KG1 (cell line): ENCODE measurements at regions not wholly inside any gene's neighbourhood (a gene's known extent, or its start where the extent isn't known, plus 50 kb on each side); places are given as distances from the start of the nearest gene placed in this dataset.
"Not testable (repeated sequence)": the region's sequence is repeated elsewhere in the genome, so short reads cannot be mapped to it uniquely, and the experiment has no call there.

ENCODE experiments used
- DNase-seq: peaks from one replicate; lab custom pipeline; 2025; lab: John Stamatoyannopoulos, UW

DNA sequence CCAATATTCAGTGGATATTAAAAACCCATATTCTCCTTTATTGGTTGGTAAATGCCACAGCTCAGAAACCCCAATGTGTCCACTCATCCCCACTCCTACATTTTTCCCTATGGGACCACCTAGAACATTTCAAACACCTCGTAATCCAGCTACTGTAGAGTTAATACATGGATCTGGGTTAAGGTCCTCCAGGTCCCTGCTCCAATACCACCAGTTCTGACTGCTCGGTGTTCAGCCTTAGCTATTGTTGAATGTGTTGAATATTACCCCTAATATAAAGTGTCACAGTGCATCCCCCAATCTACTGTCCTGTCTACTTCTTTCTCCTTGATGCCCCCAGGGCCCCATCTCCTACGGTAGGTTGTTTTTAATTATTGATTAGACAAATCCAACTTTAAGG lies 231.5 kb downstream of the PCSK1 start:
- DNase-seq, result no peak

DNA sequence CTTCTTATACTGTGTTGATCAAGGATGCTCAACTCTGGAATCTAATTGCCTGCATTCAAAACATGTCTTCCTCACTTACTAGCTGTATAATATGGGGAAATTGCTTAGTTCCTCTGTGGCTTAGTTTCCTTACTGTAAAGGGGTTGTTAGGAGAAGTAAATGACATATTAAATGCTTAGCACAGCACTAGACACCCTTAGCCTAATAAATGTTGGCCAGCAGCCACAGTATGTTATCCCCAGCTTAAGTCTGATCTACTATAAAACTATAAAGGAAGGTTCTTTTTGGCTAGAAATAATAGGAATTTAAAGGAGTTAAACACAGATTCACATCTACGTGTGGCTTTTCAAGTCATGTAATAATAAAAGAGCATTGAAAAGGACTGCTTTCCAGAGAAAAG lies 232.4 kb downstream of the PCSK1 start:
- no peak for DNase-seq

DNA sequence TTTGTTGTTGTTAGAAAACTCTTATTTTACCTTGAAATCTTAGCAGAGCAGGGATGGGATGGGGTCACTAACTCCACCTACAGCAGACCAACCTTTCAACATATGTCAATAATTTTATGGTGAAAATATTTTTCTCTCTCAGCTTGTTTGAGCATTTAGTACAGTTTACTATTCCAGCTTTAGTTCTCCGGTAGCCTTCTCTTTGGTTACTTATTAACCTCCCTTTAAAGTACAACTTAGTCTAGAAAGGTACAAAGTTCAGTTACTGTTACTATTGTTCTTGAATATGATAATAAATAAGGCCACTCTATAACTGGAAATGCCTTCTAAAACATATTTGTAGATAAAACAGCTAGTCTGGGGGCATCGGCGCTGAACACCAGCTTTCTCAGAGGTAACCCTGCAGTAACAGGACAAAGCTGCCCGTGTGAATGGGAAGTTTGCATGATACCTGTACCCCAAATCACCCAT lies 233.3 kb downstream of the PCSK1 start:
- DNase-seq, result no peak

DNA sequence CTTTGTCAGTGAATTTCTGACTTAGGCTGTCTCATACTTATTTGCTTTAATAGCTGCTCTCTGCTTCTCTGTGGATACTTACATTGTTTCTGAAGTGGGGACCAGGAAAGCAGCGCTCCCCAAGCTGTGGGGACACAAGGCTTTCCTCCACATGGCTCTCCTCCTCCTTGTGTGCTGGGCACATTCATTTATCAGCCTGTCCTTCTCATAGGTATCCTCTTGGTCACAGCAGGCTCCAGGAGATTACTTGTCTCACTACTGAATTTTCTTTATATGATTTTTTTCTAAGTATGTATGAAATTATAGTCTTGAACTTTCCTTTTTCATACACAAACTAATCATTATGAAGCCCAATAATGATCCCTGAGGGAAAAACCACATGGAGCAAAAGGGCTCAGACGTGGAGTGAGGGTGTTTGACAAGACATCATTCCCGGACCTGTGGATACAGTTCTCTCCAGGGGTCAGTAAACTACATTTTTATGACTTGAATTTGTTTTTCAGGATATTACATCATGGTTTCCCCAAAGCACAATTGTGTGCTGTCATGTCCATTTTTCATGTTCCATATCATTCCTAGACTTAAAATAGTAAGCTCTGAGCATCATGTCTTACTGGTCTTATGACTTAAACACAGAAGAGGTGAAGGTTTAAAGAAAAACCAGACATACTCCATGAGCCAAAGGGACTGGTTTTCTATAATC lies 234.5 kb downstream of the PCSK1 start:
- DNase-seq, result no peak

DNA sequence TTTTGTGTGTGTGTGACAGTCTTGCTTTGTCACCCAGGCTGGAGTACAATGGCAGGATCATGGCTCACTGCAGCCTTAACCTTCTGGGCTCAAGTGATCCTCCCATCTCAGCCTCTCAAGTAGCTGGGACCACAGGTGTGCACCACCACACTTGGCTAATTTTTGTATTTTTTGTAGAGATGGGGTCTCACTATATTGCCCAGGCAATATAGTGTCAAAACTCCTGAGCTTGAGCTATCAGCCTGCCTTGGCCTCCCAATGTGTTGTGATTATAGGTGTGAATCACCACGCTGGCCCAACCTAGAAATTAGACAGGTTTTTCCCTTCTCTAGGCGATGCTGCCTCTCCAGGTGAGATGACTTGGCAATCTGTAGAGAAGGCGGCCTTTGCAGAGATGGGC lies 235.3 kb downstream of the PCSK1 start:
- not testable (repeated sequence) for DNase-seq

DNA sequence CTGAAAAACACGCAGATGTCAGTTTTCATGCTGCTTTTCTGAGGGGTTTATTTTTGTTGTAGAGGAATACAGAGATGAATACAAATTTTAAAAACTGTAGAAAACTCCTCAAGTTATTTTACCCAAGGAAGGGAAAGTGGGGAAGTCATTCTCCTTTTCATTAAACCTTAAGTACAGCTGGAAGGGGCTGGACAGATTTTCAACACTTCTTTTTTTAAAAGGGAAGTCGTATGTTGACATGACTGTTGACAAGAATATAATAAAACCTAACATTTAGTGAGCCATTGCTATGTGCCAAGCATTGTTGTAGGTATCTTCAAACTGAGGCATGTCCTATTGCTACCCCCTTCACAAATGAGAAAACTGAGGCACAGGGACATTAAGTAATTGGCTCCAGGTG lies 235.7 kb upstream of the ELL2 start:
- DNase-seq, result no peak

DNA sequence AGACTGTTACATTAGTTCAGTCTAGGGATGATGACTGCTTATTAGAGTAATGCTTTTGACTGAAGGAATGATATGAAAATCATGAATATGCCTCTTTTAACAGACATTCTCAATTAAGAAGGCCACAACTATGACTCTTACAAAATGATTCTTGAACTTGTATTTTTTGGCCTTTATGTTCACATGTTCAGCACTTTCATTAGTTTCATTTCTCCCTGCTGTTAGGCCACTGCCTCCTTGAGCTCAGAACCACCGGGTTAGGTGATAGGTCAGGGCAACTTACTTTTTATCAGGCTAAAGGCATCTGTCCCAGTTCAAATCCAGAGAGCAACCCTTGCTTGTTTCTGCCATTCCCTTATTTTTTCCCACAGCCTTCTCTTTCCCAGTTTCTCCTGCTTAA lies 235.2 kb upstream of the ELL2 start:
- DNase-seq, result no peak

DNA sequence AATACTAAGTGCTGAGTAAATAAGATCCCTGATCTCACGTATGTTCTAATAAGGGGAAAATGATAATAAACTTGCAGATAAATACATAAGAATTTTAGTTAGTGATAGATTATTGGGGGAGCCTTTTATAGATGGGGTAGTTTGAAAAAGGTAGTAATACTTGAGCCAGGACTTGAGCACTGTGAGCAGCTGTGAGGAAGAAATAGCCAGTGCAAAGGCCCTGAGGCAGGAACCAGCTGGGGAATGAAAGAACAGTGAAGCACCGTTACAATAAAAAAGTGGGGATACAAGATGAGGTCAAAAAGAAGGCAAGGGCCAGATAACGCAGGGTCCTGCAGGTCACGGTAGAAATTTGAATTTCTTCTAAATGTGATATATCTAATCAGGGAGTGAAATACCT lies 234.8 kb upstream of the ELL2 start:
- no peak for DNase-seq

DNA sequence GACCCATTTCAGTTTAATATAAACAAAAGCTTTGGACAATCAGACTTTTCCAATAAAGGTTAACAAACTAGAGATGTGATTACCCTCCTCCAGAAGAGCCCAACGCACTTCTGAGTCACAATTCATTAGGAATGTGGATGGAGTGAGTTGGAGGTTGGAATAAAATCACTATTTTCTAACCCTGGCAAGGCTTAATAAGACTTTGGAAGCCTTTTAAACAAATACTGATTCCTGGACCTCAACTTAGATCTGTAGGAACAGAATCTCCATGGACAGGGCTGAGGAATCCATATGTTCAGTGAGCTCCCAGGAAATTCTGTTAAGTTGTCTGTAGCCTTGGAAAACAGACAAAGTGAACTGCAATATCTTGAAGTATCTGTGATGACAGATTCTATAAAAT lies 233.5 kb upstream of the ELL2 start:
- DNase-seq, result no peak

DNA sequence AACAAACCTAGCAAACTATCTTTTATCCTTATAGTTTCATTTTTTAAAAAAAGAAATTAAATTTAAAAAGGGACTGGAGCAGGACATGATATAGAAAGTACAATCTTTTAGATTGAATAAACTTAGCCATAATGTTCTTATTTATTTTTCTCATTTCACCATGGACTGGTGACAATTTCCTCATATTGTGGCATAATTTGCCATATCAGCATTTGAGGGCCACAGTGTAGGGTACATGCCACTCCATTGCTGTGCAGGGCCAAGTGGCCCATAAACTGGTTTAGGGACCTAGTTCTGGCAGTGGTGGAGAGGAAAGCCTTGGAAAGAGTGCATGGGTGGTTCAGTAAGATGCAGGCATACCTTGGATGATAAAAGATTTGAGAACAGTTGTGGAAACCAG lies 232.9 kb upstream of the ELL2 start:
- DNase-seq, result no peak

DNA sequence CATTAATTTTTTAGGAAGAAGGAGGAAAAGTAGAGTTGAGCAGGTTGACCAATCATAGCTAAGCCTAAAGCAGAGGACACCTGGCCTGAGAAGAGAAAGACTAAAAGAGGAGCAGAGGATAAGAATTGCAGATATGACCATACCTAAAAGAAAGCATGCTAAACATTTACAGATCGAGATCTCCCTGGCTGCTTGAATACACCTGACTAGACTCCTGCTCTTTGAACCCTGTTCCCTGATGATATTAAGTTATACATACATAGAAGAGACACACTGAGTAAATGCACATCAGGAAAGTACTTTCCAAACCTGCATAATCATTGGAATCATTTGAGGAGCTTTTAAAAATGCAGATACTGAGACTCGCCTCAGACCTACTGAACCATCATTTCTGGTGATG lies 232.3 kb upstream of the ELL2 start:
- DNase-seq, result no peak

DNA sequence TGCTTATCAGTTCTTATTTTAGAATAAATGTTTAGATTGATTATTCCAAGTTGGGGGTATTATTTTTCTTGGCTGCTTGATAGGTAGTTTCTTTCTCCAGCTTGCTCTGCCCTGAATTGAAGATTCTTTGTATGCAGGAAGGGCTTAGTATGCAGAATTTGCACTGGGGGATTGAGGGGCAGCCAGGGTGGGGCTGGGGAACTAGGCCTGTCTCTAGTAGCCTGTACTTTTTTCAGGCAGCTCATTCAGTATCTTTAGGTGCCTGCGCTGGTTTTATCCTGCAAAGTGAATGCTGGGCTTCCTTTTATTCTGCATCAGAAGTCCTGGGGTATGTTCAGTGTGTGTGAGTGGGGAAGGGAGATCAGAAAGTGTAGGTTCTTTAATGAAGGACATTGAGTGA lies 228.3 kb upstream of the ELL2 start:
- DNase-seq, result no peak

DNA sequence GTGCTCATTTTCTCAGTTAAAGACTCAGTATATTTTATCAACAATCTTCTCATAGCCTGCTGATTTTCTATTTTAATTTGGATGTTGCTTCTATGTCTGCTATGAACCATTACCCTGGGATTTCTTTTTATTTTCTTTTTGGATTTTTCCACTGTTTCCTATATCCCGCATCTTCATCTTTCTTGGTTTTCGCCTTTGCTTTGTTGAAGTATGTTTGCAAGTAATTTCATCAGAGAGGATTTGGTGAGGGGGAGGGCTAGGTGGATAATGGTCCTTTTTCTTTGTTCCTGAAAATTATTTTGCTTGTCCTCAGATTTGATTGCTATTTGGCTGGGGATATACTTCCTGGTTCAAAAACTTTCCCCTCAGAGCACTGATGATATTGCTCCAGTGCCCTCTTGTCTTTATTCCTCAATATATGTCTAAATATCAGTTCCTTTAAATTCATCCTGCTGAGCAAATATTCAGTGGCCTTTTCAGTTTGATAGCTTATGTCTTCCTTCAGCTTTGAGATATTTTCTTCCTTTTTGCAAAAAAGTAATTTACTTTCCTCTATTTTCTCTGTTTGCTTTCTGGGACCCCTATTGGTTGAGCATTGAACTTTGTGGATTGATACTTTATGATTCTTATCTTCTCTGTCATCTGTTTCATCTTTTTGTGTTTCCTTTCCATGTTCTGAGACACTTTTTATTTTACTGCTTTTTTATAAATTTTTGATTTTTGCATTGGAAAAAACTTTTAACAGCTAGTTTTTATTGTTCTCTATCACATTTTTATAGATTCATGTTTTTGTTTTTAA lies 227.6 kb upstream of the ELL2 start:
- DNase-seq, result no peak

DNA sequence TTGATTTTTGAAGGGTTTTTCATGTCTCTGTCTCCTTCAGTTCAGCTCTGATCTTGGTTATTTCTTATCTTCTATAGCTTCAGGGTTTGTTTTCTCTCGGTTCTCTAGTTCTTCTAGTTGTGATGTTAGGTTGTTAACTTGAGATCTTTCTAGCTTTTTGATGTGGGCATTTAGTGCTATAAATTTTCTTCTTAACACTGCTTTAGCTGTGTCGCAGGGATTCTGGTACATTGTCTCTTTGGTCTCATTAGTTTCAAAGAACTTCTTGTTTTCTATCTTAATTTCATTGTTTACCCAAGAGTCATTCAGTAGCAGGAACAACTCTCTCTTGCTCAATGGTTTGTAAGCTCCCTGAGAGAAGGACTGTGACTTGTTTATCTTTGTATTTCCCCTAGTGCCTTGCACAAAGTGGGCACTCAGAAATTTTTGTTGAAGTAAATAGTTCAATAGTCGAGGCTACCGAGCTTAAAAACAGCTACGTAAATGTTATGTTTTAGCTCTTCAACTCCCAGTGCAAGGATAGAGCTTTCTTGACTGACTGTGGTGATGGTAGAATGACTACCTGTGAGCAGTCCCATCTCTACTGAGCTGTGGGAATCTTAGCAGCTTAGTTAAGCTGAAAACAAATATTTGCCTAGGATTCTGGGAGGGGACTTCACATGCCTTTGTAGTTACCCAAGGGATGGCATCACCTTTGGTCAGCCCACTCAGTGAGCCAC lies 225.8 kb upstream of the ELL2 start:
- no peak for DNase-seq

DNA sequence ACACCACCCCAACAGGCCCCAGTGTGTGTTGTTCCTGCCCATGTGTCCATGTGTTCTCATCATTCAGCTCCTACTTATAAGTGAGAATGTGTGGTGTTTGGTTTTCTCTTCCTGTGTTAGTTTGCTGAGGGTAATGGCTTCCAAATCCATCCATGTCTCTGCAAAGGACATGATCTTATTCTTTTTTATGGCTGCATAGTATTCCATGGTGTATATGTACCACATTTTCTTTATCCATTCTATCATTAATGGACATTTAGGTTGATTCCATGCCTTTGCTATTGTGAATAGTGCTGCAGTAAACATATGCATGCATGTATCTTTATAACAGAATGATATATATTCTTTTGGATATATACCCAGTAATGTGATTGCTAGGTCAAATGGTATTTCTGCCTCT lies 222.9 kb upstream of the ELL2 start:
- not testable (repeated sequence) for DNase-seq

DNA sequence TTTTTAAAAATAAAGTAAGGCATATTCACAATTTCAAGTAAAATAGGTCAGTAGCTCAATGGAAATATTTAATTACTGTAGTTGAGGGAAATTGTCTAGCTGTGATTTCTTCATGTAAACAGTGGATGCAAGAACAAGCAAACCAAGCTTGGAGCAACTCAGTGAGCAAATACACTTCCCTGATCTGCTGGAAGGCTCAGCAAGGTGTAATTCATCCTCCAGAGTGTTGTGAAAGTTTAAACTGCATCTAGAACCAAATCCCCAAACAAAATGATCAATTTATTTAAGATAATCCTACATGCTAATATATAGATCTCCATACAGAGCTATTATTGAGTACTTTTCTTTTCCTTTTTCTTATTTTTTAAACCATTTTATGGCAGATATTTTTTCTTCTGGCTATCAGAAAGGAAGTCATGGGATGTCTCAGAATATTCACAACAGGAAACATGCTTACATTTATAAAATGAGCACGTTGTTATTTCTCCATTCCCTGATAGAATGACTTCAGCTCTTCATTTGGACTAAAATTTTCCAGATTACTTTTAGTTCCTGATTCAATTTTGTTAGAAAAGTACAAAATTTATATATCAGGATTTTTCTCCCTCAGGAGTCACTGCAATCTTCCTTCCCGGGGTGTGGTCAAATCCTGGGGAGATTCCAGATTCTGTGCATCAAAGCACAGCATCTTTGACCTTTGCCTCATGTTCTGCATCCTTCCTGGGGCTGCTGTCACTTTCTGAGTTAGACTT lies 219.2 kb upstream of the ELL2 start:
- DNase-seq, result no peak

DNA sequence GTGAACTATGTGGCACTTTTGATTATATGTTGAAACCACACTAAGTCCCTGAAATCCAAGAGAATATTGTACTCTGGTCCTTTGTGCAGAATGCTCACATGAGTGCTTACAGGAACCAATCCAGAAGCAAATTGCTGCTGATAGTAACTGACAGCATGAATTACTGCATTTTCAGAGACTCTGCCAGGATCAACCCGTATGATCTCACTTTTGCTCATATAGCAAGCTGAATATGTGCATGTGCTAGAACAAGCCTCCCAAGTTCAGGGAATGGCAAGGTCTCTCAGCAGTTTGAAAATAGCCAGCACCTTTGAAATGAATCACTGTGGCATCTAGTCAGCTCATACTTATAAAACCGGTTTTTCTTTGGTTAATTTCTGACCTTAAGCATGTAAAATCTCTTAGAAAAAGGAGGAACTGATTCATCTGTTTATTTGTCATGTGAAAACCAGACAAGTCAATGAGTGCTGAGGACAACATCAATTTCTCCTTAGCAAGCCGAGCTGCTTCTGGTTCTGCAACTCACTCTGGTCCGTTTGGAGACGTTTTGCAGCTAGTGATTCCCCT lies 215.7 kb upstream of the ELL2 start:
- no peak for DNase-seq

DNA sequence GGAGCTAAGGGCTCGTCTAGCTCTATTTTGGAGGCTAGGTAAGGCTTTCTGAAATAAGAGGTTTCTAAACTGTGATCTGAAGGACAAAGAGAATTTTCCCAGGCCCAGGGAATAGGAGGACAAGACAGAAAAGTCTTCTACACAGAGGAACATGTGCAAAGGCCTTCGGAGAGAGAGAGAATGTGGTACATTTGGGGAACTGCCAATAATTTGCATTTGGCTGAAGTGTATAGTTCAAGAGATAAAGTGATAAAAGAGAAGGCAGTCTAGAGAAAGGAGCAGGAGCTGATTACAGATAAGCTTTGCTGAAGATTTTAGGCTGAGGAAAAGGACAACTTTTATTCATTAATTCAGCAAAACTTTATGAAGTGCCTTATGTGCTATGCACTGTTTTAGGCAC lies 214.4 kb upstream of the ELL2 start:
- DNase-seq, result no peak

DNA sequence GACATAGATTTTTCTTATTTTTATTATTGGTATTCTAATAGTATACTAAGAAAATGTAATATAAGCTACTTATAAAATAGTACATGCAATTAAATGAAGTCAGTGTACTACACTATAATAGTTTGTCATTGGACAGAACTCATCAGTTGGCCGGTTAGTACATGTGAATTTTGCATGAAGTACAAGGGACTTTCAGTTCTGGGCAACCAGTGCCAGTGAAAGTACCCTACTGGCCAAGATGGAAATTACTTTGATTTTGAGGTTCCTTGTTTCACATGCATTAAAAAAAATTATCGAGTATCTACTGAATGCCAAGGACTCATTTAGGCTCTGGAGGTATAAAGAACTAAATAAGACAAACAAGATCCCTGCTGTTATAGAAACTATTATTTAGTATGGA lies 213.4 kb upstream of the ELL2 start:
- DNase-seq, result no peak

DNA sequence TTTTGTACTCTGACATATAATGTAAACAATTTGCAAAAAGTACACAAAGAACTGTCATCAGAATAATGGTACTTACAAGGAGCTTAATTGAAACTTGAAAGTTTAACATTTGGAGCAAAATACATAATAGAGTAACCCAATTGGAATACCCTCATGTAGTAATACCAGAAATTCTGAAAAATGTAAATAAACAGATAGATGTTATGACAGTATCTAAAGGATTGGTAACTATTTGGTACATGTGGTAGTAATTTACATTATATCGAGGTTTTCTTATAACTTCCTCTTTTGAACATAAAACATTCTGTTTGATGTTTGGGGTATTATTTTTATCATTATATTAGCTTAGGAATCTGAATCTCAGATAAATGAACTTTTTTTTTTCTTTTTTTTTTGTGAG lies 211.7 kb upstream of the ELL2 start:
- no peak for DNase-seq

DNA sequence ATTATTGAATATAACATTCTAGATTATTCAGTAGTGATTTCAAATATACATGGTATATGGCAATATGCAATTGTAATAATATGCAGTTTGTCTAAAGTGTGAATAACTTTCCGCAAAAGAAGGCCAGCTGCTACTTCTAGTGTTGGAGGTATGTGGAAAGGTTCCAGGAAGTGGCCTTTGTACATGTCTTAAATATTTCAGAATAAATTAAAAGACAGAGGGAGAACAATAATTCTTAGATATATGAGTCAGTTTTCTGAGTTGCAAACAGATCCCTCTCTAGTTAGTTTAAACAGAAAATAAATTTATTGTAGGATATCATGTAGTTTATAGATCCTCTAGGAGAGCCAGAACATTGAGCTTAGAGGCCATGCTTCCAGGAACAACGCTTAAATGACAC lies 210.8 kb upstream of the ELL2 start:
- DNase-seq, result no peak

DNA sequence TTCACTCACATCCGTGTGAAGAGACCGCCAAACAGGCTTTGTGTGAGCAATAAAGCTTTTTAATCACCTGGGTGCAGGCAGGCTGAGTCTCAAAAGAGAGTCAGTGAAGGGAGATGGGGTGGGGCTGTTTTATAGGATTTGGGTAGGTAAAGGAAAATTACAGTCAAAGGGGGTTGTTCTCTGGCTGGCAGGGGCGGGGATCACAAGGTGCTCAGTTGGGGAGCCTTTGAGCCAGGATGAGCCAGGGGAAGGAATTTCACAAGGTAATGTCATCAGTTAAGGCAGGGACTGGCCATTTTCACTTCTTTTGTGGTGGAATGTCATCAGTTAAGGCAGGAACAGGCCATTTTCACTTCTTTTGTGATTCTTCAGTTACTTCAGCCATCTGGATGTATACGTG lies 210.3 kb upstream of the ELL2 start:
- not testable (repeated sequence) for DNase-seq
